Middle frontal gyrus (tissue), 1 donor: ENCODE measurements at regions not wholly inside any gene's neighbourhood (a gene's known extent, or its start where the extent isn't known, plus 50 kb on each side); places are given as distances from the start of the nearest gene placed in this dataset.

Experiments used
- DNase-seq: peaks from one replicate; pipeline ENCODE4 v3.0.0-alpha.2; 2015; ENCODE audit warnings: low spot score; ENCODE audit errors: extremely low spot score

DNA sequence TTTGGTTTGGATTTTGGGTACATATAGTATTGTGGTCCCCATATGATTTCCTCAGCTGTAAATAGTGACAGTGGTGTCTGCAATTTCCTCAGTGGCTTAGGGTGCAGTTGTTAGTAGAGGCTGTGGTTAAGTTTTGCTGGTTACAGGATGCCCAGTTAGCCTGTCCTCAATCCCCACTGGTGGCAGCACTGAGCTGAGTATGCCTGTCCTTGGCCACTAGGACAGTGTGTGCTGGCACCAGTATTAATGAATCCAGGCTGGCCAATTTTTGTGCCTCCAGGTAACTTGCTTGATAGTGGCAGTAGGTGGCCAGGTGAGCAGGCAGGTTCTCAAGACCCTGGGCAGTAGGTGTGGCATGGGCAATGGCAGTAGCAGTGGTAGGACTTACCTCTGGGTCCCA is 973.1 kb downstream of the TMEM182 start:
- DNase-seq, result no peak

- no peak for DNase-seq
Observed at GRCh38 chr2:103738108-103738507, 976.3 kb downstream of the TMEM182 start.

GRCh38 chr2:103738606-103739005 is 976.8 kb downstream of the TMEM182 start:
- DNase-seq, result no peak

GRCh38 chr2:103739186-103739585 is 977.4 kb downstream of the TMEM182 start:
- no peak for DNase-seq

DNA sequence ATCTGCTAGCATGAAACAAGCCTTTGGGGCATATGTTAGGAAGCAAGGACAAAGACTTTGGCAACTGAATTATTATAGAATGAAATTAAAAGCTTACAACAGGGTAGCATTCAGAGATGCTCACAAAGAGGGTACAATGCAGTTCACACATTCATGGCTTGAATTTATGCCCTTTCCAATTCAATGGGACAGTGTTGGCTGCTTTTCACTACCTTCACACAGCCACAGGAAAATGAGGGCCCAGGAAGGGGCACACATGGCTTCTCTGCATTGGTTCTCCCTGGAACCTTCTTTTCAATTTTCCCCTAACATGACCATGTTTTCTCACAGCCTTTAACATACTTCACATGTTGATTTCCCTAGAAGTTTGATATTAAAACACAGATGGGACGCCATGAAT is 978.1 kb downstream of the TMEM182 start:
- DNase-seq, result no peak

GRCh38 chr2:103740631-103741030 is 978.8 kb downstream of the TMEM182 start:
- no peak for DNase-seq

GRCh38 chr2:103743195-103743594 is 981.4 kb downstream of the TMEM182 start:
- no peak for DNase-seq

DNA sequence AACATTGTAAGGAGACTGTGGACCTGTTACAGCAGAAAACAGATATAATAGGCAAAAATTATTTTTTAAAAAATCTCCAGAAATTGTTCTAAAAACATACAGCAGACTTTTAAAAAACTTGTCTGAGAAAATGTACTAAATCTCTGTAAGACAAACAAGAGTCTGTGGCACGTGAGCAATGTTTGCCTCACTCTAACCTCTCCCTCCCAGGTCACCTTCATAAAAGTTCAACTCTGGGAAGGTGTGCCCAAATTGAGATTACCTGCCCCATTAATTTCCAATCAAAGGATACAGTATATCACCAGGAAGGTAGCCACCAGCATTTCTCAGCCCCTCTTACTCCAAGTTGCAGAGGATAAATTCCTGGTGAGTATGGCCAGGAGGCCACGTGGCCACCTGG is 992.7 kb downstream of the TMEM182 start:
- no peak for DNase-seq

DNA sequence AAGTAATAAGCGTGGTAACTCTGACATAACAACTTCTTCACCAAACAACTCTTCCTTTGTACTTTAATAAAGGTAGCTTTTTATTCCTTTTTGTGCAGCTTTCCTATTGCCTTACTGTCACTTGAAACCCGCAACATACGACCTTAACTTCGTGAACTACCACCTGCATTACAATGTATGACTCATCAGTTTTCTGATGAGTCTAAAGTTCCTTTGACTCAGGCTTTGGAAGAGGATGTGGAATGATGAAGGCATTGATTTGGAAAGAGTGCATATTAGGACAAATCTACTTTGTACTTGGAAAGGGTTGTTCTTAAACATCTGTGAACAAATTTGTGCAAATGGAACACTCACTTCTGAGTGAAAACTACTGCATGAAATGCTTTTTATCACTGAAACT is 1012.1 kb downstream of the TMEM182 start:
- no peak for DNase-seq

- DNase-seq, result no peak
Observed at GRCh38 chr2:103780088-103780702, 1018.4 kb downstream of the TMEM182 start.

DNA sequence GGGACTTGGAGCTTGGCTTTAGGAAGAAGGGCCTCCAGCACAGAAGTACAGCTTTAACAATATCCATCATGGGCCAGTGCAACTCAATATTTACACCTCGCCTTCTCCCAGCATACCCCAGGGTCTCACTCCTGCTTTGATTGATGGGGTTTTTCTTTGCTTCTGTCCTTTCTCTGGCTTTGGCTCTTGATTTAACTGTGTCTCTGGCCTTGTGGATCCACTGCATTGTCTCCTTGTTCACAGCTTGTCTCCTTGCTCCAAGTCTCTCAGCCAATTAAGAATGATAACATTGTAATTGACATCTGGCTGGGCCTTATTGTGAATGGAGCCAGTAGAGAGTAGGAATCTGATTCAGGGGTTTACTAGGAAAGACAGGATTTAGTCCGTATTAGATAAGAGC is 1019.5 kb downstream of the TMEM182 start:
- DNase-seq, result no peak

DNA sequence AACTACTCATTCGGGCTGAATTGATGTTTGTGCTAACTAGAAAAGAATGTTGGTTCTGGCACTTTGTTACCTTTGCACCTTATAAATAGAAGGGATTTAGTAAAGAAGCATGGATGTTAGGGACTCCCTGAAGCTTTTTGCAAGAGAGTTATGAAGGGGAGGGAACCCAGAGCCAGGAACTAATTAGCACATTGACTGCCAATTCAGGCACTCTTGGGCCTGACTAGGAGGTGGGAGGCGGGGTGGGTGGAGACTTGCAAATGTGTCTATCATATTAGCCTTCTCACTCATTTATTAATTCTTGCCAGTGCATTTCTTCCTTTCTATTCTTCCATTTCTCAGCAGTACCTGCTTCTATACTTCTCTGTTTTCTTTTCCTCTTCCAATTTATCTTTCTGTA is 1022.4 kb downstream of the TMEM182 start:
- no peak for DNase-seq

DNA sequence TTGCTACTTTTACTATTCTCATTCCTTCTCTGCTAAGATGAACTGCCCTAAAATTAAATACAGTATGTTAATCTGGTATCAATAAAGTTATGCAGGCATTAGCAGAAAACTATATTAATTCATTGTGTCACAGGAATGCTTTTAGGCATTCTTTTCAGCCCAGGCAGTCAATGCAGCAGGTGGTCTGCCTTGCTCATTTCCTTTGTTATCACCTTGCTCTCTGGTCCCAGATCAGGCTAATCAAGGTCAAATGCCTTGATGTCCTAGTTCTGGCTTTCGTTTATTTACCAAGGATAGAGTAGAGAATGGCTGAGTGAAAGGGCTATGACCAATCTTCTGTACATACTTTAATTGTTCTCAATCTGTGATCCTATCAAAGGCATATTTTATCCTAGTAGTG is 1023.6 kb downstream of the TMEM182 start:
- DNase-seq, result no peak

GRCh38 chr2:103785956-103786355 is 1024.1 kb downstream of the TMEM182 start:
- no peak for DNase-seq

GRCh38 chr2:103788389-103788788 is 1026.6 kb downstream of the TMEM182 start:
- DNase-seq, result no peak

DNA sequence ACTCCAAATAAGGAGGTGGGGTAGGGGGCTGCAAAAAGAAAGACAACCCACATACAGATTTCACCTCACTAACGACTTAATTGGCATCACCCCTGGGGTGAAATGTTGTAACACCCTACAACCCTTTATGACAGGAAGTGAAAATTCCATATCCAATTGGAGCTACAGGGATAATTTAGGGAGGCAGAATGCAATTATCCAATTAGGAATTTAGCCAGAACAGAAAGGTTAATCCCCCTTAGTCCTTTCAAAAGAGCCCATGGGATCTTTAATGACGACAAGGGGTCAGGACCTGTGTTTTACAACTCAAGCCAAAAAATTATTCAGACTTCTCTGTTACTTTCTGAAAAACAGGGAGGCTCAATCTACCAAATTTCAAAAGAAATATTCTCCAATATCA is 1027.1 kb downstream of the TMEM182 start:
- no peak for DNase-seq

GRCh38 chr2:103789381-103790095 is 1027.7 kb downstream of the TMEM182 start:
- peak; percentile 33 for DNase-seq

GRCh38 chr2:103792042-103792441 is 1030.2 kb downstream of the TMEM182 start:
- DNase-seq, result no peak

DNA sequence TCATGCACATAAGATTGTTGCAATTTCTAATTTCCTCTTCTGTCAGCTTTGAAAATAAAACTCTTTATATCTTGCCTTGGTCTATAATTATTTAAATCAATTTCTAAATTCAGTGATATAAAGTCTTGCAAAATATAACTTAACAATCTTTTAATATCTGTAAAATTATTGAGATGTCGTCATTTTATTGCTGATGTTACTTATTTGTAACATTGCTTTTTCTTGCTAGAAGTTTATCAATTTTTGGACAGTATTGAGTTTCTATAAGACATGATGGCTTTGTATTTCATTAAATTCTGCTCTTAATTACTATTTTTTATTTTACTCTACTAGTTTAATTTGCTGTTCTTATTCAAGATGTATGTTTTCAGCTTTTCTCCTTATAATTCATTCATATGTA is 1036.5 kb downstream of the TMEM182 start:
- DNase-seq, result no peak

- DNase-seq, result no peak
Observed at GRCh38 chr2:103804013-103804412, 1042.2 kb downstream of the TMEM182 start.

DNA sequence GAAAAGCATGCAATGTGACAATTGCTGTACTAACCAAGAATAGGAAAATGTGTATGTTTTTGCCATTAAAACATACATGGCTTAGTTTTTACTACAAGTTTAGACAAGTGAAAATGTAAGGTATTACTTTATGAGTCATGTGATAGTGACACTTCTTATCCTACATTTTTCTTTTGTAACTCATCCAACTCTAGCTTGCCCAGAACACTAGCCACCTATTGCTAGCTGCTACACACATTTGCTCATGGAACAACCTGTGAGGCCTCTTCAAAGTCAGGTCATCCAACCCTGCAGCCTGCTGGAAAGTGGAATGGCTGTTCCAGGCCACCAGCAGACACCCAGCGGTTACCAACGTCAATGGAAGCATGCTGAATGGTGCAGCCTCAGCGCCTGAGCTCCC is 1043.9 kb downstream of the TMEM182 start:
- DNase-seq, result no peak

GRCh38 chr2:103808814-103809213 is 1045.1 kb upstream of the POU3F3 start:
- DNase-seq, result no peak

DNA sequence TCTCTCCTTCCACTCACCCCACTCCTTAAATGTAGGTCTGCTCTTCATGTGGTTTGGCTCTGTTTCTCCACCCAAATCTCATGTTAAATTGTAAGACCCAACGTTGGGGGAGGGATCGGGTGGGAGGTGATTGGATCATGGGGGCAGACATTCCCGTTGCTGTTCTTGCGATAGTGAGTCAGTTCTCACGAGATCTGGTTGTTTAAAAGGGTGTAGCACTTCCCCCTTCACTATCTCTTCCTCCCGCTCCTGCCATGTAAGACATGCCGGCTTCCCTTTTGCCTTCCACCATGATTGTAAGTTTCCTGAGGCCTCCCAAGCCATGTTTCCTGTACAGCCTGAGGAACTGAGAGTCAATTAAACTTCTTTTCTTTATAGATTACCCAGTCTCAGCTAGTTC is 1044.5 kb upstream of the POU3F3 start:
- DNase-seq, result no peak
